Mesendoderm (in vitro differentiated cells): ENCODE measurements at regions not wholly inside any gene's neighbourhood (a gene's known extent, or its start where the extent isn't known, plus 50 kb on each side); places are given as distances from the start of the nearest gene placed in this dataset.
"Not testable (repeated sequence)": the region's sequence is repeated elsewhere in the genome, so short reads cannot be mapped to it uniquely, and the experiment has no call there.

Source experiments
- DNase-seq: peaks from one replicate; pipeline ENCODE4 v3.0.0; 2013
- H2AK5ac ChIP-seq: 2 replicates; pipeline ENCODE4 v1.6.1; 2013; ENCODE audit warnings: low read length, inconsistent platforms
- H2BK120ac ChIP-seq: 2 replicates; pipeline ENCODE4 v1.6.1; 2013; ENCODE audit warnings: low read depth, mild to moderate bottlenecking, low read length, moderate library complexity, mixed read lengths
- H2BK15ac ChIP-seq: replicated peaks from 2 replicates; pipeline ENCODE4 v1.6.1; 2013; ENCODE audit warnings: low read depth, mild to moderate bottlenecking, moderate library complexity
- H2BK5ac ChIP-seq: 2 replicates; pipeline ENCODE4 v1.6.1; 2013; ENCODE audit warnings: low read length, inconsistent platforms
- H3K18ac ChIP-seq: 2 replicates; pipeline ENCODE4 v1.6.1; 2013; ENCODE audit warnings: mild to moderate bottlenecking, low read length, mixed read lengths
- H3K23ac ChIP-seq: one replicate; pipeline ENCODE4 v1.6.1; 2013; ENCODE audit warnings: low read length
- H3K27ac ChIP-seq: 2 replicates; pipeline ENCODE4 v1.5.1; 2013; ENCODE audit warnings: low read depth, mild to moderate bottlenecking, inconsistent platforms, low read length, moderate library complexity
- H3K27me3 ChIP-seq: 2 replicates; pipeline ENCODE4 v1.6.1; 2013; ENCODE audit warnings: low read length, control low read depth, mild to moderate bottlenecking, inconsistent platforms; ENCODE audit not compliant: insufficient read depth, poor library complexity
- H3K36me3 ChIP-seq: 2 replicates; pipeline ENCODE4 v1.6.1; 2013; ENCODE audit warnings: low read length, inconsistent platforms; ENCODE audit not compliant: control insufficient read depth, insufficient read depth
- H3K4ac ChIP-seq: one replicate; pipeline ENCODE4 v1.6.1; 2013; ENCODE audit warnings: low read depth, mild to moderate bottlenecking, low read length, moderate library complexity
- H3K4me1 ChIP-seq: 2 replicates; pipeline ENCODE4 v1.6.1; 2013; ENCODE audit warnings: low read depth, low read length, inconsistent platforms; ENCODE audit not compliant: control insufficient read depth
- H3K4me2 ChIP-seq: 2 replicates; pipeline ENCODE4 v1.6.1; 2013; ENCODE audit warnings: low read length
- H3K4me3 ChIP-seq: 2 replicates; pipeline ENCODE4 v1.5.1; 2013; ENCODE audit warnings: mild to moderate bottlenecking, low read length
- H3K56ac ChIP-seq: one replicate; pipeline ENCODE4 v1.6.1; 2013; ENCODE audit warnings: low read length
- H3K79me1 ChIP-seq: 2 replicates; pipeline ENCODE4 v1.6.1; 2013; ENCODE audit warnings: low read length, inconsistent platforms
- H3K79me2 ChIP-seq: 2 replicates; pipeline ENCODE4 v1.6.1; 2013; ENCODE audit warnings: mild to moderate bottlenecking, low read length; ENCODE audit not compliant: control insufficient read depth, insufficient read depth
- H3K9ac ChIP-seq: 2 replicates; pipeline ENCODE4 v1.6.1; 2013; ENCODE audit warnings: low read length, inconsistent platforms
- H4K5ac ChIP-seq: one replicate; pipeline ENCODE4 v1.6.1; 2013; ENCODE audit warnings: low read length
- H4K8ac ChIP-seq: one replicate; pipeline ENCODE4 v1.6.1; 2013; ENCODE audit warnings: low read depth, mild to moderate bottlenecking, control low read depth, low read length, moderate library complexity
- WGBS: extraction: QIAGEN DNeasy Blood & Tissue Kit; methylation state at CpG from one replicate; pipeline ENCODE4 v1.1.7; 2013; ENCODE audit warnings: low lambda C conversion rate, missing lambda C conversion rate; ENCODE audit not compliant: insufficient coverage; ENCODE audit errors: extremely low coverage; 5-methylcytosine and 5-hydroxymethylcytosine counted together

- Histone ChIP-seq H3K23ac (no peak overlapping the region), H3K18ac (no peak overlapping the region), H4K8ac (no peak overlapping the region), H3K56ac (no peak overlapping the region), H3K79me1 (no peaks in the 10 kb centered on the region), H3K4me3 (no peak overlapping the region), H2BK120ac (no peak overlapping the region), H3K79me2 (no peaks in the 10 kb centered on the region), H3K9ac (no peak overlapping the region), H2BK5ac (no peak overlapping the region), H2BK15ac (no peak overlapping the region), H3K27me3 (no peaks in the 10 kb centered on the region), H3K4me1 (no peaks in the 10 kb centered on the region), H2AK5ac (no peak overlapping the region), H3K4ac (no peak overlapping the region), H4K5ac (no peak overlapping the region), H3K36me3 (no peaks in the 10 kb centered on the region), H3K4me2 (no peak overlapping the region), H3K27ac (no peak overlapping the region)
- DNase-seq = no peak
- WGBS = no CpG with 5 or more reads among the region's 2 CpGs
Observed at GRCh38 chr9:102205251-102205650, 466.8 kb upstream of the GRIN3A start.

GRCh38 chr9:102202126-102202525 lies 463.7 kb upstream of the GRIN3A start:
- no peaks in the 10 kb centered on the region for H3K79me2 ChIP-seq
- no peaks in the 10 kb centered on the region for H3K4me1 ChIP-seq
- H3K4me2 ChIP-seq = no peak overlapping the region
- H2BK5ac ChIP-seq = no peak overlapping the region
- no peak overlapping the region for H3K56ac ChIP-seq
- no peak overlapping the region for H4K5ac ChIP-seq
- H2BK120ac ChIP-seq = no peak overlapping the region
- DNase-seq = no peak
- H3K23ac ChIP-seq = no peak overlapping the region
- H3K27me3 ChIP-seq = no peaks in the 10 kb centered on the region
- no peak overlapping the region for H3K27ac ChIP-seq
- H3K9ac ChIP-seq = no peak overlapping the region
- no peaks in the 10 kb centered on the region for H3K36me3 ChIP-seq
- H3K4ac ChIP-seq = no peak overlapping the region
- no CpG with 5 or more reads among the region's 1 CpG for WGBS
- H4K8ac ChIP-seq = no peak overlapping the region
- no peak overlapping the region for H2BK15ac ChIP-seq
- no peak overlapping the region for H2AK5ac ChIP-seq
- H3K79me1 ChIP-seq = no peaks in the 10 kb centered on the region
- no peak overlapping the region for H3K4me3 ChIP-seq
- H3K18ac ChIP-seq = no peak overlapping the region

- no peaks in the 10 kb centered on the region for H3K79me2 ChIP-seq
- no peak overlapping the region for H3K56ac ChIP-seq
- H3K27me3 ChIP-seq = no peaks in the 10 kb centered on the region
- H3K4me3 ChIP-seq = no peak overlapping the region
- no peak overlapping the region for H4K5ac ChIP-seq
- no peak overlapping the region for H2BK5ac ChIP-seq
- H3K27ac ChIP-seq = no peak overlapping the region
- H3K79me1 ChIP-seq = no peaks in the 10 kb centered on the region
- whole genome bisulfite sequencing = no CpG with 5 or more reads among the region's 1 CpG
- no peaks in the 10 kb centered on the region for H3K36me3 ChIP-seq
- no peak for DNase-seq
- H4K8ac ChIP-seq = no peak overlapping the region
- no peak overlapping the region for H3K18ac ChIP-seq
- H3K23ac ChIP-seq = no peak overlapping the region
- no peak overlapping the region for H3K9ac ChIP-seq
- no peak overlapping the region for H2BK120ac ChIP-seq
- no peak overlapping the region for H2BK15ac ChIP-seq
- no peak overlapping the region for H3K4ac ChIP-seq
- H2AK5ac ChIP-seq = no peak overlapping the region
- no peaks in the 10 kb centered on the region for H3K4me1 ChIP-seq
- H3K4me2 ChIP-seq = no peak overlapping the region
Observed at GRCh38 chr9:102185962-102186361, 447.5 kb upstream of the GRIN3A start.

- Histone ChIP-seq H3K23ac (no peak overlapping the region), H3K36me3 (no peaks in the 10 kb centered on the region), H3K27me3 (no peaks in the 10 kb centered on the region), H3K79me2 (no peaks in the 10 kb centered on the region), H4K5ac (no peak overlapping the region), H2AK5ac (no peak overlapping the region), H3K18ac (no peak overlapping the region), H3K4ac (no peak overlapping the region), H4K8ac (no peak overlapping the region), H3K56ac (no peak overlapping the region), H3K4me3 (no peak overlapping the region), H3K27ac (no peak overlapping the region), H3K4me1 (no peaks in the 10 kb centered on the region), H3K79me1 (no peaks in the 10 kb centered on the region), H2BK5ac (no peak overlapping the region), H2BK15ac (no peak overlapping the region), H3K4me2 (no peak overlapping the region), H2BK120ac (no peak overlapping the region), H3K9ac (no peak overlapping the region)
- DNase-seq = no peak
- no CpG with 5 or more reads among the region's 2 CpGs for WGBS
Observed at GRCh38 chr9:102185371-102185770, 446.9 kb upstream of the GRIN3A start.

- H3K79me1 ChIP-seq = no peaks in the 10 kb centered on the region
- no peak overlapping the region for H3K56ac ChIP-seq
- no CpG with 5 or more reads among the region's 3 CpGs for WGBS
- no peak overlapping the region for H3K4ac ChIP-seq
- no peak overlapping the region for H3K23ac ChIP-seq
- H3K9ac ChIP-seq = no peak overlapping the region
- H3K4me3 ChIP-seq = no peak overlapping the region
- H2AK5ac ChIP-seq = no peak overlapping the region
- no peak overlapping the region for H2BK120ac ChIP-seq
- H3K18ac ChIP-seq = no peak overlapping the region
- no peak for DNase-seq
- H3K27ac ChIP-seq = no peak overlapping the region
- H3K27me3 ChIP-seq = no peaks in the 10 kb centered on the region
- H3K79me2 ChIP-seq = no peaks in the 10 kb centered on the region
- no peak overlapping the region for H3K4me2 ChIP-seq
- no peak overlapping the region for H2BK5ac ChIP-seq
- H4K5ac ChIP-seq = no peak overlapping the region
- H2BK15ac ChIP-seq = no peak overlapping the region
- no peak overlapping the region for H4K8ac ChIP-seq
- H3K36me3 ChIP-seq = no peaks in the 10 kb centered on the region
- H3K4me1 ChIP-seq = no peaks in the 10 kb centered on the region
Observed at GRCh38 chr9:102178811-102179210, 440.4 kb upstream of the GRIN3A start.

- WGBS = no CpG with 5 or more reads among the region's 8 CpGs
- not testable (repeated sequence) for H3K79me1 ChIP-seq, H2BK120ac ChIP-seq, H3K9ac ChIP-seq, H4K5ac ChIP-seq, H4K8ac ChIP-seq, H3K18ac ChIP-seq, H3K56ac ChIP-seq, H3K36me3 ChIP-seq, H3K27me3 ChIP-seq, H3K23ac ChIP-seq, H2BK5ac ChIP-seq, H2BK15ac ChIP-seq, H3K4me3 ChIP-seq, H3K4me2 ChIP-seq, H3K79me2 ChIP-seq, H3K4me1 ChIP-seq, H3K4ac ChIP-seq, H3K27ac ChIP-seq, DNase-seq, H2AK5ac ChIP-seq
Observed at GRCh38 chr9:102174202-102174601, 435.8 kb upstream of the GRIN3A start.
